HG03439 (cell line): ENCODE measurements at regions not wholly inside any gene's neighbourhood (a gene's known extent, or its start where the extent isn't known, plus 50 kb on each side); places are given as distances from the start of the nearest gene placed in this dataset.
"Not testable (repeated sequence)": the region's sequence is repeated elsewhere in the genome, so short reads cannot be mapped to it uniquely, and the experiment has no call there.

Experiments used
- ATAC-seq: cut with Tn5 transposase; IDR thresholded peaks from one replicate; pipeline ENCODE4 v1.9.1; 2021; ENCODE audit warnings: mild to moderate bottlenecking, moderate library complexity; ENCODE audit not compliant: unreplicated experiment

DNA sequence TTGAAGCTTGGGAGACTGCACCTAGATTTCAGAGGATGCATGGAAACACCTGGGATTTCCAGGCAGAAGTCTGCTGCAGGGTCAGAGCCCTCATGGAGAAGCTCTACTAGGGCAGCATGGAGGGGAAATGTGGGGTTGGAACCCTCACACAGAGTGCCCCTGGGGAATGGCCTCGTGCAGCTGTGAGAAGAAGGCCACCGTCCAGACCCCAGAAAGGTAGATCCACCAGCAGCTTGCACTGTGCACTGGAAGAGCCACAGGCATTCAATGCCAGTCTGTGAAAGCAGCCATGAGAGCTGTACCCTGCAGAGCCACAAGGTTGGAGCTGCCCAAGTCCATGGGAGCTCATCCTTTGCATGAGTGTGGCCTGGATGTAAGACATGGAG lies 285.3 kb upstream of the FAM174A start:
- no peak for ATAC-seq

DNA sequence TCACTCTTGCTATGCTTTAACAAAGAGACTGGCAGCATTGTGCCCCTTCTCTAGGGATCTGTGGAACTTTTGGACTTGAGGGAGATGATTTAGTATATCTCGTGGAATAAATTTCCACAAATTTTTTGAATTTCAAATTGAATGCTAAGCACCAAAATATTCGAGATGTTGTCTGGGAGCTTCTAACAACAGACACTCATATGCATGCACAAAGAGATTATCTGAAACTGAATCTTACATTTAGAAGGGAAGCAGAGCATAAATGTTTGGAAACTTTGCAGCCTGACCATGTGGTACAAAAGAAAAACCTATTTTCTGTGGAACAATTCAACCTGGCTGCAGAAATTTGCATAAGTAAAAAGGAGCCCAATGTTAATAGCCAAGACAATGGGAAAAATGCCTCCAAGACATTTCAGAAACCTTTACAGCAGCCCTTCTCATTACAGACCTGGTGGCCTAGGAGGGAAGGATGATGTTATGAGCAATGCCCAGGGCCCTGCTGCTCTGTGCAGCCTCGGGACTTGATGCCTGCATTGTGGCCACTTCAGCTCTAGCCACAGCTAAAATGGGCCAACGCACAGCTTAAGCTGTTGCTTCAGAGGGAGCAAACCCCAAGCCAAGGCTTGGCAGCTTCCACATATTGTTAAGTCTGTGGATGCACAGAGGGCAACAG lies 285.8 kb upstream of the FAM174A start:
- no peak for ATAC-seq

DNA sequence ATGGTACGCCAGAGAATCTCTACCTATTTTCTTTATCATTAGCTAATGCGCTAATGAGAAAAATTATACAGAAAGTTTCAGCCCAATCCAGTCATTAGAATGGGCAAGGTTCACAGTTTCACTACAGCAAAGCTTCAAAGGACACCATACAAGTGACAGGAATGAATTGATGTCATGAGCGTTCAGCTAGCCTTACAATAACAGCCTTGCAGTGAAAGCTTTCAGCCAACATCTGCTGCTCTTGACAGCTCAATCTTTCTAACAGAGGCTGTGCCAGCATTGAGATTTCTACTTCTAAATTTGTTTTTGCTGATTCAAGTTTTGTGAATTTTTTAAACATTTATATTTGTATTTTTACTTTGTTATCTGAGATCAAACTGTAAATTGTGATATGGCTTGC lies 302.4 kb upstream of the FAM174A start:
- no peak for ATAC-seq

- ATAC-seq, result no peak
Measured at GRCh38 chr5:100188778-100189177, 346.4 kb upstream of the FAM174A start.

GRCh38 chr5:100188339-100188738 lies 346.8 kb upstream of the FAM174A start:
- ATAC-seq, result no peak

DNA sequence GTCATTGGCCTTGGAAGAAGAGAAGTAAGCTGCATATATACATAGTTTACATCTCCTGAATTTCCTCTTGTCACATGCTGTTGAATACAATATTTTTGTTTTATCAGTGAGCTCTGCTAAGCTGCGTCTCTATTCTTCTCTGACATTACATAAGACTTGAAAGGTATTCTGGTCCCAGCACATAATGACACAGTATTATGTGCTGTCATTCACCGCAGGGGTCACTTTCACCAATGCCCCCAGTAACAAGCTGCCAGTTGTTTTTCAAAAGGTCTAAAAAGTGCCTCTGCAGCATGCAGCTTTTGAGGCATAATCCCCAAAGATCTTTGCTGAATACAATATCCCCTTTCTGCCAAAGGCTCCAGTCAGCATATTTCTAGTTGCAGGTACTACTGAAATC lies 349.0 kb upstream of the FAM174A start:
- no peak for ATAC-seq

GRCh38 chr5:100182402-100182801 lies 352.8 kb upstream of the FAM174A start:
- ATAC-seq, result no peak

- ATAC-seq, result no peak
Measured at GRCh38 chr5:100175346-100175745, 359.8 kb upstream of the FAM174A start.

DNA sequence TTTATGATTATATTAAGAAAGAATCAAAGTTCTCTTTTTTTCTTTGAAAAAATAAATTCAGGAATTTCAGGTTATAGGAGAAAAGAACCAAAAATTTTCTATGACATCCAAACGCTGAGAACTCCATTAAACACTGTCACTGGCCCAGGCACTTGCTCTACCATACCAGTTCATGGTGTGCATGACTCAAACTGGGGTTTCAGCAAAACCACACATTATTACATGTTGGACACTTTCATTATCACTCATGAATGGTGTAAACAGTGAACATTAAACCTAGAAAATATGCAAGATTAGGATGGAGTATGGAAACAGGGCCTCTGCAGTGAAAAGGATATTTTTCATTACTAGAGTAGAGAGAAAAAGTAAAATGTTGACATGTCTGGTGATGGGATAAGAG lies 369.9 kb upstream of the FAM174A start:
- peak; percentile 100 for ATAC-seq

DNA sequence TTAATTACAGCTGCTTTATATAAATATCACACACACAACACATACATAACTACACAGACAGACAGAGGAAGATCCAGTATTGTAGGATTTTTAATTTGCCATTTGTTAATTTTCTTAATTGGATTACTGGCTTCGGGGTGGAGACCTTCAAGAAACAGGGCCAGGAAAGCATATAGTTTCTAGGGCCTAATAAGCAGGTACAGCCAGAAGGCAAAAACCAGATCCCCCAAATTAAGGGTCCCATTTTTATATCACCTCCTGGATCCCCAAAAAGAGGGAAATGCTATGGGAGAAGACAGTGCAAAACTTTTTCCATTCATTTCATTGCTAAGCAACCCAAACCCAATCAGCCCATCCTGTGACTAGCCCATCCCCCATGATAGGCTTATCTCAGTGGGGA lies 373.3 kb upstream of the FAM174A start:
- no peak for ATAC-seq

GRCh38 chr5:100157066-100157465 lies 378.1 kb upstream of the FAM174A start:
- no peak for ATAC-seq

DNA sequence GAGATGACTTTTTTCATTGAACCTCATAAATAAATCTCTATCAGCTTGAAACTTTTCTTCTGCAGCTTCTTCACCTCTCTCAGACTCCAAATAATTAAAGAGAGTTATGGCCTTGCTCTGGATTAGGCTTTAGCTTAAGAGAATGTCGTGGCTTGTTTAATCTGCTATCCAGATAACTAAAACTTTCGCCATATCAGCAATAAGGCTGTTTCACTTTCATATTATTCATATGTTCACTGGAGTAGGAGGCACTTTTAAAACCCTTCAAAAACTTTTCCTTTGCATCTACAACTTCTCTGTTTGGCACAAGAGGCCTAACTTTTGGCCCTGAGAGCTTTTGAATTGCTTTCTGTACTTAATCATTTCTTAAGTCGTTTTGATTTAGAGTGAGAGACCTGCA lies 386.9 kb upstream of the FAM174A start:
- no peak for ATAC-seq

- ATAC-seq, result no peak
Measured at GRCh38 chr5:100142607-100143006, 392.6 kb upstream of the FAM174A start.

DNA sequence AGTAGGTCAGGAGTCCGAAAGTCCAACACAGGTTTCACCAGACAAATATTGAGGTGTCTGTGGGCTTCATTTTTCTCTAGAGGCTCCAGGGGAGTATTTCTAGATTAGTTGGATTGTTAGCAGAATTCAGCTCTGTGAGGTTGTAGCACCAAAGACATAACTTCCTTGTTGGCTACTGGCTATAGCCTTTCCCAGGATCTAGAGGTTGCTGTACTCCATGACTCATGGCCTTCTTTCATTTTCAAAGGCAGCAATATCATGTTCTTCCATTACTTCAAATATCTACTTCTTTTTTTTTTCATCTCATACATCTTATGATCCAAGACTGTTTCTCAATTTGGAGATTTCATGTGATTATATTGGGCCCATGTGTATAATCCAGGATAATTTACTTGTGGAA lies 404.0 kb upstream of the FAM174A start:
- ATAC-seq, result no peak

DNA sequence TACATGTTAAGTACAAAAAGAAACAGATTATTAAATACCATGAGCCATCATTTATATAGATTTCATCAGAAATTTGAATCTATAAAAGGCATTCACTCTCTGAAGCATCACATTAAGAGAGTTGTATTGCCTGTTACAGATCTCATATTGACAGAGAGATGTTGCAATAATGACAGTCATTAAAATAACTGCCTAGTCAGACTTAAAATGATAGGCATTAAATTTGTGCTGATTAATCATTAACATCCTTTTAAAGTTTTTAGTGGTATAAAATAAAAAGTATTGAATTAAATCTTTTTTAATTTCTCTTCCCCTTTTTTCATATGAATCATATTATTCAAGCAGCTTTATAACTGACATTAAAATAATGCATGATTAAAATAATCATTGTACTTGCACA lies 404.9 kb upstream of the FAM174A start:
- no peak for ATAC-seq

DNA sequence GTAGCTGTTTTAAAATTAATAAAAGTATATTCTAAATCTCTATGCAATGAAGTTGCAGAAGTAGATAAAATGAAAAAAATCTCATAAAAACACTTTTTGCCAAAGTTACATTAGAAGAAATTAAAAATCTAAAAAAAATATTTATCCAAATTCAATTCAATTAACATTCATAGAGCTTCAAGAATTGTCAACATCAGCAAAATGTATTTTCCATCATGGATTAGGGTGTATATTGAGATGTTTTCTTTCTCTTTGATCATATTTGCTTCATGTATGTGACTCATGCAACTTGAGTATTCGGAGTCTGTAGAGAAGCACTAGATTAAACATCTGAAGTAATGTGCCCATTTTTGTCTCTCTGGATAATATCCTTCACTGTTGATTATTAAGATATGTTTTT lies 415.3 kb upstream of the FAM174A start:
- no peak for ATAC-seq

DNA sequence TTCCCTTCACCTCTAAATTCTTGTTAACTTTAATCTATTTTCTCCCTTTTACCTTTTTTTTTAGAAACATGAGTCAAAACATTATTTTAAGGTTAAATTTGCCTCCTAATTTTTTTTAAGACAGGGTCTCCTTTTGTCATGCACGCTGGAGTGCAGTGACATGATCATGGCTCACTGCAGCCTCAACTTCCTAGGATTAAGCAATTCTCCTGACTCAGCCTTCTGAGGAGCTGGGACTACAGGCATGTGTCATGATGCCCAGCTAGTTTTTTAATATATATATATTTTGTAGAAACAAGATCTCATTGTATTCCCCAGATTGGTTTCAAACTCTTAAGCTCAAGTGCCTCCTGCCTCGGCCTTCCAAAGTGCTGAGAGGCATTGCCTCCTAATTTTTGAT lies 424.7 kb upstream of the FAM174A start:
- no peak for ATAC-seq

DNA sequence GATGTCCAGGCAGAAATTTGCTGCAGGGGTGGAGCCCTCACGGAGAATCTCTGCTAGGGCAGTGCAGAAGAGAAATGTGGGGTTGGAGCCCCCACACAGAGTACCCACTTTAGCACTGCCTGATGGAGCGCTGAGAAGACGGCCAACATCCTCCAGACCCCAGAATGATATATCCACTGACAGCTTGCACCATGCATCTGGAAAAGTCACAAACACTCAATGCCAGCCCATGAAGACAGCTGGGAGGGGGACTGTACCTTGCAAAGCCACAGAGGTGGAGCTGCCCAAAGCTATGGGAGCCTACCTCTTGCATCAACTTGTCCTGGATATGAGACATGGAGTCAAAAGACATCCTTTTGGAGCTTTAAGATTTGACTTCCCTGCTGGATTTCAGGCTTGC lies 426.3 kb upstream of the FAM174A start:
- no peak for ATAC-seq

DNA sequence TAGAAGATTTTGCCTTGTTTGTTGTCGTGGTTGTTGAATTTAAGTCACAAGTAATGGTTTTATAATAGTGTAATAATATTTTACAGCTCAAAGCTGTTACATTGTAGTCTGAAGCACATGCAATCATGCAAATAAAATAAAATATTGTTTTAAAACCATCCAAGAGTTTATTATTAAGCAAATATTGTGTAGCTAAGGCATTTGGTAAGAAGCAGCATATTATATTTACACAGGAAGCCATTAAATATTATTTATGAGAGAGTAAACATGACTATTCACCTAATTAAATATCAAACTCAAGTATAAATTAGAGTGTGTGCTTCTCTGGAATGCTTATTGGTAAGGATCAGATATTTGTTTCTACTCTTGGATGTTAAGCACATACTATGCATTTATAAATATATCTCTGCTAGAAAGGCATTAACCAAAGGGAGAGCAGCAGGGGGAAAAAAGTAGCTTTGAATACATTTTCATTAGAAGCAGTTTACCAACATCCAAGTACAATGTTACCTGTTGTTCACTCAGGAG lies 431.5 kb upstream of the FAM174A start:
- not testable (repeated sequence) for ATAC-seq

DNA sequence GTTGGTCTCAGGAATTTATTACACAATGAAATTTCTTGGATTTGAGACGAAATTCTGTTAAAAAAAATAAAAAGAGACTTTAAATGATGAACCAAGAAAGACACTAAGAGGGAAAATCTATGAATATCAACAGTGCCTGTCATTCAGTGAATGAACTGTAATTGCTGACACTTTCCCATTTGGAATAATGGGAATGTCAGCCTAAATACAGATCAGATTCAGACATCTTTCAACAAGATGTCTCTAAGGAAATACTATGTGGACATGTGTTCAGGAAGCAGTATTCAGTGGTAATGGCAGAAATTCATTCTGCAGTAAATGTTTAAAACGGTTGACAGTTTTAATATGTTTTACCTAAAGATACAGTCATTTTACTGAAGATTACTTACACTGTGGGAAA lies 433.7 kb upstream of the FAM174A start:
- not testable (repeated sequence) for ATAC-seq

DNA sequence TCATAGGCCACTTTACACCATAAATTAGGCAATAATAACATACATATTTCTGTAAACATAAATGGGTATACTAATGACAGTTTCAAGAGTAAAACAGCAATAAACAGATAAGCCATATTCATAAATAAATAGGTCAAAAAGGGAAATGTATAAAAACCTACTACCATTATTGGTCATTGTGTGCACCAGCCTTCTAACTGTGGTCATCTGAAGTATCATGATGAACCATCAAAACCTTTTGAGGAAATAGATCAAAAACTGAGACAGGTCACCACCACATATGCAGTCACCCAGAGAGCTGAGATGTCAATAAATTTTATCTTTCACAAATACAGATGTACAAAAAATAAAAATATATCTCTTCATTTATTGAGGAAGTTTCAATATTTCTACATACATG lies 438.8 kb upstream of the FAM174A start:
- not testable (repeated sequence) for ATAC-seq

DNA sequence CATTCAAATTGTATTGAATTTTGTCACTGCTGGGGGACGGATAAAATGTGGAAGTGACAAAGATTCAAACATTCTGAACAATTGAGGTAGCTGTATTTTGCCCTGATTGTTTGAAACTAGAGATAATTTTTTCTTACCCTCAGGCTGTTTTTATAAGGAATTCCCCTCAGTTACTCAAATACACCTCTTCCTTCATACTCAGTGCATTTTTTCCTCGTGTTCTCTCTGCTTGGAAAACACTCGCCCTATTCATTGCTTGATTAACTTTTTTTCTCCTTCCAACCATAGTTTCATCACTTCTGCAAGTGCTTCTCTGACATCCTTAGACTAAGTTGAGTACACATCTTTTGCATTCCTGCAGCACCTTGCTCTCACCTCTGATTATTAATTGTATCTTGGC lies 454.5 kb upstream of the FAM174A start:
- ATAC-seq, result not testable (repeated sequence)

DNA sequence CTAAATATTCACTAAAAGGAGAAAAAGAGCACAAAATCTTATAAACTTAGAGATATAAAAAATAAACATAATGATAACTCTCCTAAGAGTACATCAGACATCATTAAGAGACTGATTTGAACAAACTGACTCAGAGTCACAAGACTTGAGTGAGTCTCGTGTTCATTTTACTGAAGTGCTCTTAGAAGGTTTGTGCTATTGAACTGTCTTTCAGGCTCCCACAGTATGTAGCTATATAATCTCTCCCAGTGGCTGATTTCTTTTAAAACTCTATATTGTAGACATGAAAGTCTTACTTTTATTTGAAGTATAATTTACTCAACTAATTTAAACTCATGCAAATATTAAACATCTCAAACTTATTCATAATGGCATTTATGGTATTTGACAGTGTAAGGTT lies 456.0 kb upstream of the FAM174A start:
- not testable (repeated sequence) for ATAC-seq
